ENCODE measurements at regions not wholly inside any gene's neighbourhood (a gene's known extent, or its start where the extent isn't known, plus 50 kb on each side); places are given as distances from the start of the nearest gene placed in this dataset.

GRCh38 chr4:123893011-123893981, 496.7 kb downstream of the SPRY1 start:
- no peak for TF ChIP-seq POLR2A (IDR thresholded peaks at IDR 0.05)
- TF ChIP-seq POLR2AphosphoS5 (IDR thresholded peaks at IDR 0.05) = no peak
- TF ChIP-seq CTCF (IDR thresholded peaks at IDR 0.05) = no peak

All from suprapubic skin (tissue), 4 donors.